ENCODE measurements at regions not wholly inside any gene's neighbourhood (a gene's known extent, or its start where the extent isn't known, plus 50 kb on each side); places are given as distances from the start of the nearest gene placed in this dataset.

GRCh38 chr12:19075711-19076340 is 53.7 kb upstream of the PLEKHA5 start:
- no peaks in the 10 kb centered on the region for H3K79me1 ChIP-seq (ENCODE audit: low read depth, low read length)
- no peak overlapping the region for H4K91ac ChIP-seq (ENCODE audit: low read depth, low read length, poor library complexity)
- no peak overlapping the region for H3K27ac ChIP-seq (replicated peaks; ENCODE audit: low read length)
- no peak overlapping the region for H3K4me2 ChIP-seq (ENCODE audit: insufficient read depth, low read length, poor library complexity, severe bottlenecking)
- H2BK12ac ChIP-seq (ENCODE audit: low read length): no peak overlapping the region
- H3K4me3 ChIP-seq (ENCODE audit: low read length in 2 of 2): no peak overlapping the region
- H3K4ac ChIP-seq (ENCODE audit: low read length): no peak overlapping the region
- H3K18ac ChIP-seq (ENCODE audit: low read length): no peak overlapping the region
- H3K27me3 ChIP-seq (ENCODE audit: control insufficient read depth in 3 of 3, insufficient read depth in 3 of 3, low read depth in 1 of 3, low read length in 3 of 3): no peaks in the 10 kb centered on the region
- no peak overlapping the region for H3K14ac ChIP-seq (ENCODE audit: low read length)
- DNase-seq (ENCODE audit: low spot score): no peak
- H3K9me3 ChIP-seq (replicated peaks in 1 of 2; ENCODE audit: control insufficient read depth in 2 of 2, insufficient read depth in 1 of 2, low read depth in 1 of 2, low read length in 2 of 2): no peaks in the 10 kb centered on the region
- no peak overlapping the region for H3K23ac ChIP-seq (ENCODE audit: low read depth, low read length, poor library complexity)
- no peak overlapping the region for H2AFZ ChIP-seq (ENCODE audit: low read length)
- no peak overlapping the region for H4K8ac ChIP-seq (ENCODE audit: low read depth, low read length)
- H3K9ac ChIP-seq (ENCODE audit: low read depth, low read length, poor library complexity): no peak overlapping the region
- WGBS, 2 donors (ENCODE audit: extremely low coverage in 2 of 2, insufficient read length in 2 of 2, insufficient replicate concordance in 1 of 2): no CpG with 5 or more reads among the region's 3 CpGs
- H2BK5ac ChIP-seq (ENCODE audit: low read length): no peak overlapping the region
- no peaks in the 10 kb centered on the region for H3K36me3 ChIP-seq (replicated peaks in 1 of 2; ENCODE audit: control insufficient read depth in 2 of 2, insufficient read depth in 2 of 2, low read length in 2 of 2)
- no peak overlapping the region for H2AK5ac ChIP-seq (ENCODE audit: low read depth, low read length)
- H2BK15ac ChIP-seq (ENCODE audit: low read length): no peak overlapping the region
- H3K4me1 ChIP-seq (ENCODE audit: control insufficient read depth in 2 of 2, insufficient read depth in 1 of 2, low read depth in 1 of 2, low read length in 2 of 2): no peaks in the 10 kb centered on the region
- no peak overlapping the region for H2BK120ac ChIP-seq (ENCODE audit: low read depth, low read length)
